ENCODE measurements at regions not wholly inside any gene's neighbourhood (a gene's known extent, or its start where the extent isn't known, plus 50 kb on each side); places are given as distances from the start of the nearest gene placed in this dataset.
"Not testable (repeated sequence)": the region's sequence is repeated elsewhere in the genome, so short reads cannot be mapped to it uniquely, and the experiment has no call there.

DNA sequence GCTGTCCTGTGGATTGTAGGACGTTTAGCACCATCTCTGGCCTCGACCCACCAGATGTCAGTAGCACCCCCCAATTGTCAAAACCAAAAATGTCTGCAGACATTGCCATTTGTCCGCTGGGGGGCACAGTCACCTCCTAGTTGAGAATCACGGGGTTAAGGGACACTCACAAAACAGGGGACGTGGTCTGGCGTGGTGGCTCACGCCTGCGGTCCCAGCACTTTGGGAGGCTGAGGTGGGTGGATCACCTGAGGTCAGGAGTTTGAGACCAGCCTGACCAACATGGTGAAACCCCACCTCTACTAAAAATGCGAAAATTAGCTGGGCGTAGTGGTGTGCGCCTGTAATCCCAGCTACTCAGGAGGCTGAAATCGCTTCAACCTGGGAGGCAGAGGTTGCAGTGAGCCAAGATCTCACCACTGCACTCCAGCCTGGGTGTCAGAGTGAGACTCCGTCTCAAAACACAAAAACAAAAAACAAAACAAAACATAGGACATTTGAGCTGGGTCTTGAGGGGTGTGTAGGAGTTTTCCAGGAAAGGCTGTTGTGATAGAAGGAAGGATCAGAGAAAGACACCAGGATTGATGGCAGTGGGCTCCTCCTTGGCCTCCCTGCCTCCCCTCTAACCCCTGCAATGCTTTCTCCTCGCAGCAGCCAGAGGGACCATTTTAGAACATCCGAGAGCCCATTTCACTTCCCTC lies 171.8 kb upstream of the GSE1 start:
- no peak for DNase-seq (ENCODE audit: low read depth in 2 of 2)

DNA sequence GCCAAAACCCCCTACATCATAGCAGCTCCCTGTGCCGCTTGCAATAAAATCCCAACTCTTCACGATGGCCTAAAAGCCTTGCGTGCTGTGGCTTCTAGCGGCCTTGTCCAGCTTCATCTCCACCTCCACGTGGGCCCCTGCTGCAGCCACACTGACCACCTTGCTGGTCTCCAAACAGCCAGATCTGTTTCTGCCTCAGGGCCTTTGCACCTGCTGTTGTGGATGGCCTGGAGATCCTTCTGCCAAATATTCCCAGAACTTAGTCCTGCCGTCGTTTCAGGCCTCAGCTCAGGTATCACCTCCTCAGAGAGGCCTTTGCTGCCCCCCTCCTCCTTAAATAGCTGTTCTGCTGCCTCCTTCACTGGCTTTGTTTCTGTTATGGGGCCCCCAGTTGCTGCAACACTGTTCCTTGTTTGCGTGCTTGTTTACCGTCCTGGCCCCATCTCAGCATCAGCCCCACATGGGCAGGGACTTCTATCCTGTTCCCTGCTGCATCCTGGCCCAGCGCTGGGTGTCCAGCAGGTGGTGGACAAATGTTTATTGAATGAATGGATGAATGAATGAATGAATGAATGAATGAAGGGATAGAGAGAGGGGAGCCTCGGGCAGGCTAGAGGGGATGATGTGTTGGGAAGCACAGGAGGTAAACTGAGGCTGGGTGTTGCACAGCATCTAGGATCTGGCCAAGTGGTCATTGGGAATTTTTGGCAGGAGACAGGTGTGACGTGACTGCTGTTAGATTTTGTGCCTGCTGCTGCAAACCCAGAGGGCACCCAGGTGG lies 171.0 kb upstream of the GSE1 start:
- no peak for DNase-seq (ENCODE audit: low read depth in 2 of 2)

DNA sequence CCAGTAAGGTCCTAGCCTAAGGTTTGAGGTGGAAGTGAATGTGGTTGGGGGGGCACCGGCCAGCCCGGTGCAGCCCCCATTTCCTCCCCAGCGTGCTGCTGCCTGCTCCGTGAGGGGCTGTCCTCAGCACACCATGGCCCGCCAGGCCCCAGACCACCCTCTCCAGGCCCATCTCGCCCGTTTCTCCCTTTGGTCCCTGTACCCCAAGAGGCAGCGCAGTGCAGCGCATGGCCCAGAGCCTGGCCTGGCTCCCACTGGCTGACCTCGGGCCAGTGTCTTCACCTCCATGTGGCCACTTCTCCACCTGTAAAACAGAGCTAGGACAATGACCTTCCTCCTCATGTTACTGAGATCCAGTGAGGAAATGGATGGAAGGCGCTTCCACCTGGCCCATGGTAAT lies 170.0 kb upstream of the GSE1 start:
- no peak for DNase-seq (ENCODE audit: low read depth in 2 of 2)

DNA sequence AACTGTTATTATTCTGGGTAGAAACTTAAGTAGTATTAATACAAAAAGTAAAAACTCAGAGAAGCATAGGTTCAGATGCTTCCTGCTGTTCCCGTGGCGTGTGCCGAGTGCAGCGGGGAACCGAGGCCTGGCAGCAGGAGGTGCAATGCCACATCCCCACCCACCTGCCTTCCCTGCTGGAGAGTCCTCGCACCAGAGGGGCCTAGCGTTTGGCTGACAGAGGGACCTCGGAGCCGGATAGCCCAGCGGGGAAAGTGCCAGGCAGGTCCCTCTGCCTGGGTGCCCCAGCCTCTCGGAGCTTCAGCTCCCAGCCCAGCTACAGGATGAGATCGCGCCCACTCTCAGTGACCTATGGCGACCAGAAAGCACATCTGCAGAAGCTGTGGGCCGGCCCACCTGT lies 169.6 kb upstream of the GSE1 start:
- DNase-seq (ENCODE audit: low read depth in 2 of 2): no peak

DNA sequence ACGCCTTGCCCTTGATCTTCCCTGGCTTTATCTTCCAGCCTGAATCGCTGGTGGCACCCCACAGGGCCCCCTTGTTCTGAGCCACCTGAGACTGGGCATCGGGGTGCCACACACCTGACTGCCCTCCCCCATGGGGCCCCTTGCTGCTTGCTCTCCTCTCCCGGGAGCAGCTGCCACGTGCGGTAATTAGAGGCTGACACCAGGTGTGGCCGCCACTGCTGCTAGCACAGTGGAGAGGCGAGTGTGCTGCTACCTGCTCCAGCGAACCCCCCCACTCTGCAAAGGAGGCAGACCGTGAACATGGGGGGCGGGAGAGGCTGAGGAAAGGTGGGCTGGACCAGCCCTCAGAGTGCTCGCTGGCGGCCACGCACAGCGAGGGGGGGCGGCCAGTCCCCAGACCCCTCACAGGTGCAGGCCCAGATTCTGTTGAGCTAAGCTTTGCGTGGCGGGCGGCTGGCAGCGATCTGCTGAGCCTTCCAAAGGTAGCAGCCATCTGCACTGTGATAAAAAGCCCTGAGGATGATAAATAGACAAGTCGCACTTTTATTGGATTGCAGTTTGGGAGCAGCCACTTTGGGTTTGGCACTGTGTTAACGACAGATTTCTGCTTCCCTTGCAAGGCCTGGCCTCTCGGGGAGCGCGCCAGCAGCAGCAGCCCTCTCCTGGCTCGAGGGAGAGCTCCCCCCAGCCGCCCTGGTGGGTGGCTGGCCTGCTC lies 167.9 kb upstream of the GSE1 start:
- no peak for DNase-seq (ENCODE audit: low read depth in 2 of 2)

DNA sequence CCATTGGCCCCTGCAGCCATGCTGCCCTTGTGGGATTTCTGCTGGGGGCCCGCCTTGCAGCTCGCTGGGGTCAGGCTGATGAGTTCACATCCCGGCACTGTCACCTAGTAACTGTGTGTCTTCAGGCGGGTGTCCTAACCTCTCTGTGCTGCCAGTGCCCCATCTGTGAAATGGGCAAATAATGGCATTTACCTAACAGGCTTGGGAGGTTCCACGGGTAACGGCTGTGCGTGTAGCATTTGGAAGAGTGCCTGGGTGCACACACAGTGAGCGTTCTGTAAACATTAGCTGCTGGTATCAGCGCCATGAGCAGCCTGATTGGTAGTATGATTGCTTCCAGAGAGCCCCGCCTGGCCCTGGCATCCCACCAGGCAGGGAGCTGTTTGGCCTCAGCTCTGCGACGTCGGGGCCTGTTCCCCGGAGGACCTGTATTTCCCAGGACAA lies 167.3 kb upstream of the GSE1 start:
- no peak for DNase-seq (ENCODE audit: low read depth in 2 of 2)

DNA sequence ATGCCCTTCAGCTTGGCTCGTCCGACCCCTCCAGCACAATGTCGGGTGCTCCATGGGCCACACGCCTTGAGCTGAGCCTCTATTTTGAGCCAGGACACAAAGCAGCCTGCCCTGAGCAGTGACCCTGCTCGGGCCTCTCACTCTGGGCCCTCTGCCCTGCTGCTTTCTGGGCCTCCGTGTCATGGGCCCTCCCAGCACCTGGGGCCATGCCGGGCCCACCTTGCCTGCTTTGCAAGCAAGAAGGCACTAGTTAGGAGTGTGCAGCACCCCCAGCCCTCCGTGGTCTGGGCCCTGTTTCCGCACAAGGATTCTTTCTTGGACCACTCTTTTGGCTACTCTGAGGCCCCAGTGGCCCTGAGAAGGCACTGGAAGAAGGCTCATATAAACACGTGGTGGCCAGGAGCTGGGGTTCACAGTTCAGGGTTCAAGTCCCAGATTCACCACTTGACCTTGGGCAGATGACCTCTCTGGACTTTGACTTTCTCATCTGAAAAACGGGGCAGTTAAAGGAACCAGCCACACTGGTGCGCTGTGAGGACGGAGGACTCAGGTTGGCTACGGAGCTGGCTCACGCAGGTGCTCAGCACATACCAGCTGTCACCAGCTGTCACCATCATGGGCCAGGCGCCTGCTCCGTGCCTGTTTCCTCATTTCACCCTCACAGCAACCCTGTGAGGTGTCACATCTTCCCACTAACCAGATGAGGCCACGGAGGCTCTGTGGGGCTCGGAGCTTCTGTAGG lies 166.0 kb upstream of the GSE1 start:
- no peak for DNase-seq (ENCODE audit: low read depth in 2 of 2)

DNA sequence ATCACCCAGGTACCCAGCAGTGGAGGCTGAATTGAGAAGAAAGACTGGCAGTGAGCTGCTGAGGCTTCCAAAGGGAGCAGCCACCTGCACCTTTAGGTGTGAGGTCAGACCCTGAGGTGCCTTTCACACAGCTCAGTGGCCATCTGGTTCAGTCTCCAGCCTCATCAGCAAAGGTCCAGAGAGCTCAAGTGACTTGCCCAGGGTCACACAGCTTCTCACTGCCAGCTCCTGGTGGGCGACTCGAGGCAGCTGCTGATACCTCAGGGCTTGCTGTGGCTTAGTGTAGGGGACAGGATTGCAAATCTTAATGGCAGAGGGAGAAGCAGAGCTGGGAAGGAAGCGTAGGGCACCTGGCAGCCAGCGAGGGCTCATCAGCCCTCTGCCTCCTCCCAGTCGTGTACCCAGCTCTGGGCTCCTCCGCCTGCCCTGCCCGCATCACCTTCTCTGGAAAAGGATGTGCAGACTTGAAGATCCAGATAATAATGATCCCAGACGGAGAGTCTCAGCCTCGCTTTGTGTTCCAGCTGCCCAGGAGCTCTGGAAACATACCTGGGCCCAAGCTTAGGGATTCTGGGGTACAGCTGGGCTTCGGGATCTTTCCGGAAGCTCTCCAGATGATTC lies 165.3 kb upstream of the GSE1 start:
- no peak for DNase-seq (ENCODE audit: low read depth in 2 of 2)

DNA sequence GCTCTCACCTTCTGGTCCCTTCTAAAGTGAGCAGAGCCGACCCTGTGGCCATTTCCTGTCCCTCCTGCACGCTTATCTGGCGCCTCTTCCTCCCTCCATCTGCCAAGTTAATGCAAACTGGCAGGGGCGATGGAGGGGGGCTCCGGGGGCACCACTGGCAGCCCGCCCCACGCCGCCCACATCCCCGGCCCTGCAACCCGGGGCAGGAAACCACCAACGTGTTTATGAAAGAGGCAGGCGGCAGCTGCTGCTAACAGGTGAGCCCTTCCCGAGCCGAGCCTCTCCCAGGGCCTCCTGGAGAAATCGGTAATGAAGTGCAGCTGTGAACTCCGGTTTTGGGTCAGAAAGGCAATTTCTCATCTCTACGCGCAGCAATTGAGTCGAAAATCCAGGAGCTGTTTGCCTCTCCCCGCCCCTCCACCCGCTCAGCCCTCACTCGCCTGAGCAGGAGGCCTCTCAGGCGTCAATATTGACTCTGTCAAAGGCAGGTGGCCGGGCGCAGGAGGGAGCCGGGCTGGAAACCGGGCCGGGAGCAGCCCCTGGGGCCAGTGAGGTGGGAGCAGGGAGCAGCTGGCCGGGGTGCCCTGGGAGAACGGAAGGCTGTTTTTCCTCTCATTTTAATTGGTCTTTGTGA lies 164.4 kb upstream of the GSE1 start:
- DNase-seq (ENCODE audit: low read depth in 2 of 2): no peak

DNA sequence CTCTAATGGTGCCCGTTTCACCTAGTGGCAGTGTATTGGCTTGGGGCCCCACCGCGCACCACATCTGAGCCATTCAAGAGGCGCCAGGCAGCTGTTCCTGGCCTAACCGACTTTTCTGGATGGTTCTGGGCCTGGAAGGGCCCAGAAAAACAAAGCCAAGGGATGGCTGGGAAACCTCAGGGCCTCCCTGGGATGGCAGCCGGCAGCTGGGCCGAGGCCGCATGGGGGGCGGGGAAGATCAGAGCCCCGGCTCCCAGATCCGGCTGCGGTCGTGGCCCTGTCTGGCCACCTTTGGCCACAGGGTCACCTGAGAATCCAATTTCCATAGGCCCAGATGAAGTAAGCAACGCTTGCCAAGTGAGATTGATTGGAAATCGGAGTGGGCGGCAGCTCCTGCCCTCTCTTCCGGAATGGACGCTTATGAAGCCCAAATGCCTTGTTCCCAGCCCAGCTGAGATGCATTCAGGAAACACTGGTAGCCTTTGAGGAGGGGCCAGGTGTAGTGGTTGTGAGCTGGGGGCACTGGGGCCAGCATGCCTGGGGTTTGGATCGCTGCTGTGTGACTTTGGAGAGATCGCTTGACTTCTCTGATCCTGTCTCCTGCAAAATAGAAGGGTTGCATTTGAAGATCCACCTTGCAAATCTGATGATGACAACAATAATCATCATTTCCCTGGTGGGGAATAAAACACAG lies 163.8 kb upstream of the GSE1 start:
- DNase-seq (ENCODE audit: low read depth in 2 of 2): no peak

DNA sequence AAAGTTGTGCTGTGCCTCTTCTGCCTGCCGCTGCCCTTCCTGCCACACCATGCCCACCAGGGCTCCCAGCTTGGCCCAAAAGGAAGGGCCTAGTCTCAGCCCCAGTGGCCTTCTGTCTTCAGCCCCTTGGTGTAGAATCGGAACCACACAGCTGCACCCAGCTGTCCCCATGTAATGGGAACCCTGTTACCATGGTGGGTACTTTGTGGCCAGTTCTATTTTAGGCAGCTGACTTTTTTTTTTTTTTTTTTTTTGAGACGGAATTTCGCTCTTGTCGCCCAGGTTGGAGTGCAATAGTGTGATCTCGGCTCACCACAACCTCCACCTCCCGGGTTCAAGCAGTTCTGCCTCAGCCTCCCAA lies 163.3 kb upstream of the GSE1 start:
- no peak for DNase-seq (ENCODE audit: low read depth in 2 of 2)

DNA sequence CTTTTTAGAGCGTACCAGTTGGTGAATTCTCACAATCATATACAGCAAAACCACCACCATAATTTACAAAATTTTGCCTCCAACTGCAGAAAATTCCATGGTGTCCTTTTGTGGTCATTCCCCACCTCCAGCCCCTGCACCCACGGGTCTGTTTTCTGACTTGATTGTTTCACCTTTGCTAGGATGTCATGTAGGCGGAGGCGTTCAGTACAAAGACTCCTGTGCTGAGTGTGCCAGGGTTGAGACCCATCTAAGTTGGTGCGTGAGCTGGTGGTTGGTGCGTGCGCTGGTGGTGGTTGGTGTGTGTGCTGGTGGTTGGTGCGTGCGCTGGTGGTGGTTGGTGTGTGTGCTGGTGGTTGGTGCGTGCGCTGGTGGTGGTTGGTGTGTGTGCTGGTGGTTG lies 162.0 kb upstream of the GSE1 start:
- DNase-seq (ENCODE audit: low read depth in 2 of 2): not testable (repeated sequence)

DNA sequence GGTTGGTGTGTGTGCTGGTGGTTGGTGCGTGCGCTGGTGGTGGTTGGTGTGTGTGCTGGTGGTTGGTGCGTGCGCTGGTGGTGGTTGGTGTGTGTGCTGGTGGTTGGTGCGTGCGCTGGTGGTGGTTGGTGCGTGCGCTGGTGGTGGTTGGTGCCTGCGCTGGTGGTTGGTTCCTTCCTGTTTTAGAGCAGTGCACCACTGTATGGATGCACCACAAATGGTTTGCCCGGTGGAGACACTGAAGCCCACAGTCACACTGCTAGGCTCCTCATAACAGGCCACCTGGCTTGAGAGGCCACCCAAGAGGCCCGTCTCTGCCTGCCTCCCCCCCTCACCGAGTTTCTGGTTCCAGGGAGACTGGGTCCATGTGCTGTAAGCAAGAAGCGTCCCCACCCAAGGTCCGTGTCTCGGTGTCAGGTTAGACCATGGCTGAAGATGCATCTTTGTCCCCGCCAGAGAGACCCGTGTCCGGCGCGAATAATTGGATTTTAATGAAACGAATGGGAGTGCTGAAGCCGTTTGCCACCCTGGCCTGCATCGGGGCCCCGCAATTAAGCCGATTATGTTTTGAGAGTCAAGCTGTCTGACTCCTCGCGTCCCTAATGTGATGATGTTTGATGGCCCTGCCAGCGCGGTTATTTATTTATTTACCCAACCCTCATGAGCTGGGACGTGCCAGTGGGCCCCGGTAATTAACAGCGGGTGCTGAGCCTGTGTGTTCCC lies 161.3 kb upstream of the GSE1 start:
- no peak for DNase-seq (ENCODE audit: low read depth in 2 of 2)

DNA sequence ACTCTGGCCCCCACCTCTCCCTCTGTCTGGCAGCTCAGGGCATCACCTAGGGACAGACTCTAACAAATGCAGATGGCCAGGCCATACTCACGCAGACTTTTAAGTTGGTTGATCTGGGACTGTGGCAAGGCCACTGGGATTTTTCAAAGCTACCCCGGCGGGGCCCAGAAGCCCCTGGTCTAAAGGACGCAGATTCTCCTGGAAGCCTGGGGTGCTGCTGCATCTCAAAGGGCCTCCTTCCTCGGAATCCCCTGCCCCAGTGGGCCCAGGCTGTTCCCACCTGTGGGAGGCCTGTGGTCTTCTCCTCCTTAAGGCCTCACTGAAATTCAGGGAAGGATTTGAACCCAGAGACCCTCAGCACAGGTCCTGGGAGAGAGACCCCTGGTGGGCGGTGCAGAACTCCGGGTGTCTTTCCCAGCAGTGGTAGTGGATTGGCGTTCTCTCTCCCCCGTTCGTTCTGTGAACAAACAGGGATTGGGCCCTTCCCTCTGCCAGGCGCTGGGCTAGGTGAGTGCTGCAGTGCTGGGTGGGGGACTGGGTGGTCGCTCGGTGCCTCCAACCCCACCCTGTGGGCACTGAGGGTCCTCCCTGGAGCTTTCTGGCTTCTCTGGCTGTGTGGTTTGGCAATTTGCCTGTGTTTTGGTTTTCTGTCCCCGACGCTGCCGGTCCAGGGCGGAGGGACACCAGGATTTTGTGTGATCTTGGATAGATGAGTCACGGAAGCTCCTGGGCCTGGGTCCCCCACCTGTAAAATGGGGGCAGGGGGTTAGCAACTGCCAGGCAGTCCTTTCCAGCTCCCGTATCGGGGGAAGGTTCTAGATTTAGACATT lies 160.5 kb upstream of the GSE1 start:
- DNase-seq (ENCODE audit: low read depth in 2 of 2): no peak

DNA sequence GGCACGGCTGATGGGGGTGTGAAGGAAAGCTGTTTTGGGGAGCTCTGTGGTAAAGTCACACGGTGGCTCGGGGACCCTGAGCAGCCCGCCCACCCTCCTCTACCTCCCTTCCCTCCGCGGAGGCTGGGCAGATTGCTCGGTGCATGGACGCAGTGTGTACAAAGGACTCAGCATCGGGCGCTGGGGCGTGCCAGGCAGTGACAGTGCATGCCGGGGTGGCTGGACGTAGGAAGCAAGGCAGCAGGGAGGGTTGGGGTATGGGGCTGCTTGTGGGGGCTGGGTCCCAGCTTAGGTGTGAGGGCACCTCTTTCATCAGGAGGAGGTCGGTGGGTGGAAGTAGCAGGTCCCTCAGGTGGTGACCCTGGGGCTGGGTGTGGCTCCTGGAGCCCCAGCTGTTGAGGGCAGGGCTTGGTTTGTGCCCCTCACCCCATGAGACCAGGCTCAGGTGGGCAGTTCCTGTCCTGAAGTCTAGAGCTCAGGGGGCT lies 159.9 kb upstream of the GSE1 start:
- no peak for DNase-seq (ENCODE audit: low read depth in 2 of 2)

DNA sequence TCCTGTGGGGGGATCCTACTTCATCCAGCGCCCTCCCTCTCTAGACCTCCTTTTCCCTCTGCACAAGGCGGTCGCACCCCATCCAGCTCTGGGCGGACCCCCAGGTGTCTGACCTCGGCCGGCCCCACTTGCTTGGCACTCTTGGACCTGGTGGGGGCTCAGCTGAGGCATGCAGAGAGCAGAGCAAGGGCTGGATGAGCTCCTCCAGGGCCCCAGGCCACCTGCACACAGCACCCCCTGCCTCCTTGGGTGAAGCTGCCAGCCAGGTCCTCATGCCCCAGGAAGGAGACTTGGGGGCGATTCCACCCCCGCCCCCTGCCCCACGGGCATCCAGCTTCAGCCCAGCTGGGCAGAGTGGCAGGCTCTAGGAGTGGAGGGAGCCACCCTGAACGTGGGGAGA lies 159.4 kb upstream of the GSE1 start:
- no peak for DNase-seq (ENCODE audit: low read depth in 2 of 2)

DNA sequence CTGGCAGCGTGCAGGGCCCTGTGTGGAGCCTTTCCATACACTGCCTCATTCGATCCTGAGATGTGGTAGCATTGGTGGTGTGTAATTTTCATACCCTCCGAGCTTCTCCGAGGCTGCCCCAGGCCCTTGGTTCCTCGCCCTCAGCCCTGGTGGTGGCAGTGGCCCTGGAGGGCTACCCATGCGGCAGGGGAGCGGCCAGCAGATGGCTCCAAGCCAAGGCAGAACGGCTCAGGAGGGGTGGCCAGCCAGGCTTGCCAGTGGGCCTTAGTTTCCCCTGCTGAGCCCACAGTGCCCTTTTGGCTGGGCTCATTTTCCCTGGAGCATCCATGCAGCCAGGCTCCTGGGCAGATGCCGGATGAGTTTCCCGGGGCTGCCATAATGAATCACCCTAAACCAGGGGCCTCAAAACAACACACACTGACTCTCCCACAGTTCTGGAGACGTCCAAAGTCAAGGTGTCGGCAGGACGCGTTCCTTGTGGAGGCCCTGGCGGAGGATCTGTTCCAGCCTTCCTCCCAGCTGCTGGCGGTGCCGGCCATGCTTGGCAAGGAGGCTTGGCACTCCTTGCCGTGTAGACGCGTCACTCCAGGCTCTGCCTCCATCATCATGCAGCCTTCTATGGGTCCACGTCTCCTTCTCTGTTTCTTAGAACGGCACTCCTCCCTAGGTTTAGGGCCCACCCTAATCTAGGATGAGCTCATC lies 158.8 kb upstream of the GSE1 start:
- no peak for DNase-seq (ENCODE audit: low read depth in 2 of 2)

DNA sequence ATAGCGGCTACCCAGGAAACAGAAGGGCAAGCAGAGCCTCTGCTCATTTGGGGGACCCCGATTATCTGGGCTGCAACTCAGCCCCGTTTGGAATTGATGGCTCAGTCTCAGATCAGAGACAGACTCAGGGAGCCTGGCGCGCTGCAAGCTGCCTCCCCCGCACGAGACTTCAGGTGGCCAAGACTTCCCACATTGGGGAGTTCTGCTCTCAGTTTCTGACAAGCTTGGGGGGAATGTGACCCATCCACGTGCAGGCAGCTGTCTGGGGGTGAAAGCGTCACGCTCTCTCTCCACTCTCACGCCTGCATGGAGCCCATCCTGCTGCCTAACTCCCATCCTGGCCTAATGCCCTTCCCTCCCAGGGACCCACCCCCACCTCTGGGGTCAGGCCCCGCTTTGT lies 157.6 kb upstream of the GSE1 start:
- no peak for DNase-seq (ENCODE audit: low read depth in 2 of 2)

Measured in fibroblast of skin of left biceps (primary cell).